Activated naive CD4-positive, alpha-beta T cell treated with anti-CD3 and anti-CD28 coated beads, Interleukin-2, amount 50 U/mL, for 72 hours (primary cell): ENCODE measurements at regions not wholly inside any gene's neighbourhood (a gene's known extent, or its start where the extent isn't known, plus 50 kb on each side); places are given as distances from the start of the nearest gene placed in this dataset.
A peak's percentile ranks its signal among the peaks of the same experiment; 100 is the strongest.
"Not testable (repeated sequence)": the region's sequence is repeated elsewhere in the genome, so short reads cannot be mapped to it uniquely, and the experiment has no call there.

Source experiments
- ATAC-seq, 2 donors: fragments of 150-1000 bp; cut with Tn5 transposase; 2 replicates each; pipeline ENCODE4 v1.10.0; 2021; ENCODE audit warnings: mild to moderate bottlenecking in 2 of 2, moderate library complexity in 2 of 2
- DNase-seq, 2 donors: peaks; one replicate each; pipeline ENCODE4 v3.0.0; 2021 to 2022; ENCODE audit warnings: low spot score in 2 of 2
- H3K27ac Mint-ChIP-seq, 2 donors: one replicate each; pipeline ENCODE4 v1.8.0; 2022; ENCODE audit warnings: mild to moderate bottlenecking in 2 of 2, mixed read lengths in 2 of 2
- H3K36me3 Mint-ChIP-seq, 2 donors: one replicate each; pipeline ENCODE4 v1.8.0; 2022; ENCODE audit warnings: mixed read lengths in 2 of 2
- H3K9me3 Mint-ChIP-seq, 2 donors: one replicate each; pipeline ENCODE4 v1.8.0; 2022; ENCODE audit warnings: mixed read lengths in 2 of 2

- no peaks in the 10 kb centered on the region for H3K9me3 Mint-ChIP-seq
- H3K27ac Mint-ChIP-seq, result no peak overlapping the region
- no peak for ATAC-seq
- no peaks in the 10 kb centered on the region for H3K36me3 Mint-ChIP-seq
- DNase-seq, result no peak
These were observed 1328.9 kb downstream of the BRD1 start for GRCh38 chr22:48498526-48499331.

GRCh38 chr22:48497743-48498520 lies 1329.7 kb downstream of the BRD1 start:
- H3K9me3 Mint-ChIP-seq, DNase-seq, H3K36me3 Mint-ChIP-seq, ATAC-seq, H3K27ac Mint-ChIP-seq: not testable (repeated sequence)

GRCh38 chr22:48496987-48497650 lies 1330.6 kb downstream of the BRD1 start:
- ATAC-seq (no peak), DNase-seq (no peak)
- Mint-ChIP-seq H3K9me3 (no peaks in the 10 kb centered on the region), H3K36me3 (no peaks in the 10 kb centered on the region), H3K27ac (no peak overlapping the region)

GRCh38 chr22:48496226-48496845 lies 1331.3 kb downstream of the BRD1 start:
- ATAC-seq (no peak), DNase-seq (no peak)
- Mint-ChIP-seq H3K36me3 (no peaks in the 10 kb centered on the region), H3K27ac (no peak overlapping the region), H3K9me3 (no peaks in the 10 kb centered on the region)

GRCh38 chr22:48495751-48496080 lies 1332.0 kb downstream of the BRD1 start:
- no peaks in the 10 kb centered on the region for H3K9me3 Mint-ChIP-seq
- H3K27ac Mint-ChIP-seq, result no peak overlapping the region
- DNase-seq (no peak), ATAC-seq (no peak)
- H3K36me3 Mint-ChIP-seq, result no peaks in the 10 kb centered on the region

GRCh38 chr22:48494968-48495750 lies 1332.5 kb downstream of the BRD1 start:
- H3K9me3 Mint-ChIP-seq, result no peaks in the 10 kb centered on the region
- no peak for DNase-seq
- no peak overlapping the region for H3K27ac Mint-ChIP-seq
- H3K36me3 Mint-ChIP-seq, result no peaks in the 10 kb centered on the region
- ATAC-seq, result no peak

GRCh38 chr22:48494256-48494967 lies 1333.3 kb downstream of the BRD1 start:
- no peak overlapping the region for H3K27ac Mint-ChIP-seq
- DNase-seq (no peak), ATAC-seq (no peak)
- H3K9me3 Mint-ChIP-seq, result no peaks in the 10 kb centered on the region
- H3K36me3 Mint-ChIP-seq, result no peaks in the 10 kb centered on the region

GRCh38 chr22:48493733-48494132 lies 1333.9 kb downstream of the BRD1 start:
- H3K36me3 Mint-ChIP-seq, result no peaks in the 10 kb centered on the region
- no peaks in the 10 kb centered on the region for H3K9me3 Mint-ChIP-seq
- no peak overlapping the region for H3K27ac Mint-ChIP-seq
- DNase-seq (no peak), ATAC-seq (no peak)

GRCh38 chr22:48492366-48493320 lies 1335.0 kb downstream of the BRD1 start:
- H3K36me3 Mint-ChIP-seq, result no peaks in the 10 kb centered on the region
- peak in 1 of 2 donors; percentile 37 for ATAC-seq
- H3K27ac Mint-ChIP-seq, result no peak overlapping the region
- DNase-seq, result peak in 1 of 2 donors; percentile 30
- no peaks in the 10 kb centered on the region for H3K9me3 Mint-ChIP-seq

GRCh38 chr22:48491451-48491941 lies 1336.2 kb downstream of the BRD1 start:
- Mint-ChIP-seq H3K36me3 (no peaks in the 10 kb centered on the region), H3K9me3 (no peaks in the 10 kb centered on the region), H3K27ac (no peak overlapping the region)
- ATAC-seq (no peak), DNase-seq (no peak)

GRCh38 chr22:48490500-48491411 lies 1336.9 kb downstream of the BRD1 start:
- Mint-ChIP-seq H3K36me3 (no peaks in the 10 kb centered on the region), H3K27ac (no peak overlapping the region), H3K9me3 (no peaks in the 10 kb centered on the region)
- no peak for ATAC-seq
- no peak for DNase-seq

GRCh38 chr22:48489551-48490499 lies 1337.8 kb downstream of the BRD1 start:
- ATAC-seq, result no peak
- DNase-seq, result no peak
- Mint-ChIP-seq H3K9me3 (no peaks in the 10 kb centered on the region), H3K27ac (no peak overlapping the region), H3K36me3 (no peaks in the 10 kb centered on the region)
